DMS53 treated with DMSO at 0.1 percent for 48 hours (cell line): ENCODE measurements at regions not wholly inside any gene's neighbourhood (a gene's known extent, or its start where the extent isn't known, plus 50 kb on each side); places are given as distances from the start of the nearest gene placed in this dataset.
A peak's percentile ranks its signal among the peaks of the same experiment; 100 is the strongest.
"Not testable (repeated sequence)": the region's sequence is repeated elsewhere in the genome, so short reads cannot be mapped to it uniquely, and the experiment has no call there.

Experiments used
- DNase-seq: peaks from one replicate; lab custom pipeline; 2025; ENCODE audit not compliant: unreplicated experiment; lab: John Stamatoyannopoulos, UW

GRCh38 chr15:39400821-39401550 is 179.9 kb upstream of the THBS1 start:
- DNase-seq, result no peak

GRCh38 chr15:39403640-39404117 is 177.2 kb upstream of the THBS1 start:
- peak; percentile 46 for DNase-seq

- no peak for DNase-seq
These were observed 176.1 kb upstream of the THBS1 start for GRCh38 chr15:39404767-39405181.

- DNase-seq, result no peak
These were observed 174.4 kb upstream of the THBS1 start for GRCh38 chr15:39406485-39406884.

- no peak for DNase-seq
These were observed 173.8 kb upstream of the THBS1 start for GRCh38 chr15:39407116-39407515.

- no peak for DNase-seq
These were observed 170.9 kb upstream of the THBS1 start for GRCh38 chr15:39409876-39410530.

- no peak for DNase-seq
These were observed 169.5 kb upstream of the THBS1 start for GRCh38 chr15:39411102-39411989.

GRCh38 chr15:39413558-39413957 is 167.3 kb upstream of the THBS1 start:
- no peak for DNase-seq

GRCh38 chr15:39414201-39414600 is 166.7 kb upstream of the THBS1 start:
- no peak for DNase-seq

GRCh38 chr15:39415634-39416033 is 165.2 kb upstream of the THBS1 start:
- no peak for DNase-seq

GRCh38 chr15:39416258-39416657 is 164.6 kb upstream of the THBS1 start:
- DNase-seq, result no peak

GRCh38 chr15:39417366-39418134 is 163.3 kb upstream of the THBS1 start:
- DNase-seq, result no peak

- no peak for DNase-seq
These were observed 161.2 kb upstream of the THBS1 start for GRCh38 chr15:39419651-39420050.

- DNase-seq, result not testable (repeated sequence)
These were observed 160.6 kb upstream of the THBS1 start for GRCh38 chr15:39420123-39420852.

- DNase-seq, result not testable (repeated sequence)
These were observed 160.1 kb upstream of the THBS1 start for GRCh38 chr15:39420853-39421192.

GRCh38 chr15:39426552-39427532 is 154.0 kb upstream of the THBS1 start:
- DNase-seq, result no peak

- DNase-seq, result no peak
These were observed 153.2 kb upstream of the THBS1 start for GRCh38 chr15:39427705-39428104.

GRCh38 chr15:39429898-39430357 is 151.0 kb upstream of the THBS1 start:
- DNase-seq, result no peak

- no peak for DNase-seq
These were observed 150.5 kb upstream of the THBS1 start for GRCh38 chr15:39430389-39430788.
